HCEC 1CT (cell line): ENCODE measurements at regions not wholly inside any gene's neighbourhood (a gene's known extent, or its start where the extent isn't known, plus 50 kb on each side); places are given as distances from the start of the nearest gene placed in this dataset.

Experiments
- DNase-seq: peaks from one replicate; pipeline ENCODE4 v3.0.0-alpha.2; 2017

DNA sequence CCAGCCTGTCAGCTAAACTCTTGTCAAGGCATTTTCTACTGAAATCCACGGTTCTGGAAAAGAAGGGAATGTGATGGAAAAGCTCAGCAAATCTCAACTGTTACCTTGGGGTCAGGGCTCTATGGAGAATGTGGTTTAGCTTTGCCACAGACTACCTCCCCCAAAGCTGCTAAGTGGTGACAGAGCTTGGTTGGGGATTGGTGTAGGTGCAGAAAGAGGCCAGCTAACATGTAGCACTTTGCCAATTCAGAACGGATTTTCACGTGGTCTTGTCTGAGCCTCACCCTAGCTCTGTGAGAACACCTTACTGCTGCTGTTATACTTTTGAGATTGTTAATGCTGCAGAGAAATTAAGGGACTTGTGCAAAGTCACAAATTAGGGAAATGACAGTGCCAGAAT lies 331.1 kb downstream of the RND3 start:
- no peak for DNase-seq

DNA sequence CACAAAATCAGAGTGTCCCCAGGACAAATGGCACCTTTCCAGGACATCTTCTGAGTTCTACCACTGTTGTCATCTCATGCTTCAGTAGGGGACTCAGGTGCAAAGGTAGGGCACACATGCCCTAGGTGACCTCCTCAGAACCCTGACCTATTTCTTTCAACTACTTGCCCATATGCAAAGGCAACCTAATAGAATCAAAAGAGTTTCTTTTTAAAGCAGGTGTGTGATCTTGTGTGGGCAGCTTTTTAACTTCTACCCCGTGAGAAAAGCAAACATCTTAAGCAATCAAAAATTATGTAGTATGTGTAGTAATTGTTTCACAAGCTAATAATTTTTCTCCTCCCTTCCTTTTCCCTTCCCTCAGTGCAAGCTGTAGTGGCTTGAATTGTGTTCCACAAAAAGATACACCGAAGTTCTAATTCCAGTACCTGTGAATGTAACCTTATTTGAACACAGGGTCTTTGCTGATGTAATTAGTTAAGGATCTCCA lies 333.1 kb downstream of the RND3 start:
- no peak for DNase-seq

- no peak for DNase-seq
Observed at GRCh38 chr2:150153646-150154307, 333.7 kb downstream of the RND3 start.

DNA sequence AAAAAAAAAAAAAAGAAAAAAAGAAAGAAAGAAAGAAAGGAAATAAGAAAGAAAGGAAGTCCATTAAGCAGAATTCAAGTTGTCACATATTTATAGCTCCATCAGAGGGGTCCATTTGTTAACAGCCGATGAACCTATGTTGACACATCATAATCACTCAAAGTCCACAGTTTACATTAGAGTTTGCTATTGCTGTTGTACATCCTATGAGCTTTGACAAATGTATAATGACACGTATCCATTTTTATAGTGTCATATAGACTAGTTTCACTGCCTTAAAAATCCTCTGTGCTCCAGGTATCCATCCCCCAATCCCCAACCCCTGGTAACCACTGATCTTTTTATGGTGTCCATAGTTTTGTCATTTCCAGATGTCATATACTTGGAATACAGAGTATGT lies 335.2 kb downstream of the RND3 start:
- DNase-seq, result no peak

DNA sequence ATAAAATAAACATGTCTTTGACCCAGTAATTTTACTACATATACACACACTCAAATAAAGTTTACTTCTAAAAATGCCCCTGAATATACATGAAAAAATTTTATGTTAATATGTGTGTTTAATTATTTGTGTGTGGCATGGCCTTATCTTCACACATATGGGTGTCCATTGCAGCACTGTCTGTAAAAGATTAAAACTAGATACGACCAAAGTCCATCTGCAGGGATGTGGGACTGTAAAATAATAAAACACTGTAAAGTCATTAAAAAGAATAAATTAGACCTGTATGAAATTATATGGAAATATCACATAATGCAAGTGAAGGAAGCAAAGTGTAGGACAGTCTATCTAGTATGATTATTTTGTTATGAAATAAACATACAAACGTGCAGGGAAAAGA lies 337.3 kb downstream of the RND3 start:
- DNase-seq, result no peak

DNA sequence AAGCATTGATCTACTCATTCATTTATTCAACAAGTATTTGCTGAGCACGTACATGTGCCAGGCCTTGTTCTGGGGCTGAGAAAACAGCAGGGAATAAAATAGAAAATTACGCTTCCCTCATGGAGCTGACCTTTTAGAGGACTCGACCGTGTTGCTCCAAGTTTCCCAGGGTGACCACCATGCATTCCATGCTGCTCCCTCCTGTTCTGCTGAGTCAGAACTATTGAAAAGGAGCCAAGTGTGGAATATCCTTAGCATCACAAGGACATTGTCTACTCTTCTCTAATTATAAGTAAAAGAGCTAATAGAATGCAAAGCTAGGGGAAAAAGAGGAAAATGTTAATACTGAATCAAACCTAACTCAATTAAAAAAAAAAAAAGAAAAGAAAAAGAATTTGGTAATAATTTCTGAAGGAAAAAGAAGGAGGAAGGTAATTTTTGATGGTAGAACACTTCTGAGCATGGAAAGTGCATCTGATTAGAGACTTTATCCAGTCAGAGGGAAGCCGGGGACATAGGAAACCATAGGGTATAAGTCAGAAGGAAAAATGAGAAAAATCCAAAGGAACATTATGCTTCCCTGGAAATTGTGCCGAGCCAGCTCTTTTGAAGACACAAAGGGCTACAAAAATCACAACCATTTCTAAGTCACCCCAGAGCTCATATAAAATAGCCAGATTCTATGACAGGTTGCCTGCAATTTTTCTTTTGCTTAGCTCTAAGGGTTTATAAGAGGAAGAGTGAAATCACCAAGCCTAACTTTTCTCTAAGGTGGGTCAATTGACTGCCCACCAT lies 339.4 kb downstream of the RND3 start:
- DNase-seq, result no peak

- DNase-seq, result no peak
Observed at GRCh38 chr2:150146879-150147278, 340.6 kb downstream of the RND3 start.

DNA sequence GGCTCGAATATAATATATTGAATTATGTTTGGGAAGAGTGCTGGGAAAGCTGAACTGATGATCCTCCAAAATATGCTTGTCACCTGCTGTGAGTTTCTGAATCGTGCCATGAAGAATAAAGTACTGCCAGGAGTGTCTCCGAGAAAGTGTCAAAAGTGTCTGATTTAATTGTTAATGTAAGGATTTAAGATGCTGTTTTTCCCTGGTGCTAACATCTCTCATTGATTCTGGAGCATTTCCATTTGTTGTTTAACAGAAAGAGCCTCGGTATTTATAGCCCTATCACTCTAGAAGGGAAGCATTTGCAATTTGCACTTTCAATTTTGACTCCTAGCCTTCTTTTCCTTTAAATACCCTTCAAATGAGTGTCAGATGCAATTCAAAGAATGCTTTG lies 342.2 kb downstream of the RND3 start:
- DNase-seq, result no peak

DNA sequence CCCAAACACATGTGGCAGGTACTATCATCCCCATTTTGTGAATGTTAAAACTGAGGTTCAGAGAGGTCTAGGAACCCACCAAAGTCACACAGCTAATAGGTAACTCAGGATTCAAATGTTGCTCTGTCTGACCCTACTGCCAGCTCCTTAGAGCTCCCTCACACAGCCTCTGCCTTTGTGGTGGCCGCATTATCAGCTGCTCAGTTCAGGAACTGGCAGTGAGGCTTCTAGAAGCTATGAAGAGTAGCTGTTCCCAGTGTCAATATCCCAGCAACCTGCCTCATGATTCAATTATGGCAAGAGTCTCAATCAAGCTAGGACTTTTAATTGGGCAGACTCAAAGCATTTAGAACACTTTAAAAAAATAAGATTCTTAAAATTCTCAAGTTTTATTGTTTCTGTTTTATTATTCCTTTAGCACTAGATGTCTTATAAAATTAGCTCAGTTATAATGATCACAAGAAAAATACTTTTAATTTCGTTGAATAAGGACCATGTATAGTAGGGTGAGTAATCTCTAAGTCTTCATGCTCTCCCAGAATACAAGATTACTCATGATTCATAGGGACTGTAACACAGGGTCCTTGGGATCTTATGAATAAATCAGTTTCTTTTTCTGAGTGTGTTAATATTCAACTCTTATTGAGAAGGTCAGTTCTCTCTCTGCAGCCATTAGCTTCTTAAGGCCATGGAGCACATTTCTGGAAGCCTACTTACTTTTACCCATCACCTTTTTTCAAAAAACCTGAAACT lies 342.7 kb downstream of the RND3 start:
- DNase-seq, result peak; percentile 50

DNA sequence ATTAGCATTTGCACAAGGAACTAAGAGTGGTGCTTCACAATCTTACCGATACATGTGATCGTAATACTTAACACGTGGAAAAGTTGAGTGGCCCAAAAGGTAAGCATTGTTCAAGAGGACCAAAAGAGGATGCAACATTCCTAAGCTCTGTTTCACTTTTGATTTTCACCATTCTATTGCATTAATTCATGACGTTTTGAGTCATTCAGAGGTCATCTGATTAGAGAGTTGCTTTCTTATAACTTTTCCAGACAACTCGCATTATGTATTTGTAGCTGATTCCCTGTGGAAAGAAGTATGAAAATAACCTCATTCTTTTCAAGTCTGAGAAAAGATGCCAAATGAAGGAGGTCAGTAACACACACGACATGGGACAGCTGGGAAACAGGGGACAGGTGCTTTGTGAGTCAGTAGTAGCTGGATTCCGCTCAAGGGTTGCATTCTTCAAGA lies 344.4 kb downstream of the RND3 start:
- peak; percentile 72 for DNase-seq

- peak; percentile 96 for DNase-seq
Observed at GRCh38 chr2:150142561-150142960, 344.9 kb downstream of the RND3 start.

DNA sequence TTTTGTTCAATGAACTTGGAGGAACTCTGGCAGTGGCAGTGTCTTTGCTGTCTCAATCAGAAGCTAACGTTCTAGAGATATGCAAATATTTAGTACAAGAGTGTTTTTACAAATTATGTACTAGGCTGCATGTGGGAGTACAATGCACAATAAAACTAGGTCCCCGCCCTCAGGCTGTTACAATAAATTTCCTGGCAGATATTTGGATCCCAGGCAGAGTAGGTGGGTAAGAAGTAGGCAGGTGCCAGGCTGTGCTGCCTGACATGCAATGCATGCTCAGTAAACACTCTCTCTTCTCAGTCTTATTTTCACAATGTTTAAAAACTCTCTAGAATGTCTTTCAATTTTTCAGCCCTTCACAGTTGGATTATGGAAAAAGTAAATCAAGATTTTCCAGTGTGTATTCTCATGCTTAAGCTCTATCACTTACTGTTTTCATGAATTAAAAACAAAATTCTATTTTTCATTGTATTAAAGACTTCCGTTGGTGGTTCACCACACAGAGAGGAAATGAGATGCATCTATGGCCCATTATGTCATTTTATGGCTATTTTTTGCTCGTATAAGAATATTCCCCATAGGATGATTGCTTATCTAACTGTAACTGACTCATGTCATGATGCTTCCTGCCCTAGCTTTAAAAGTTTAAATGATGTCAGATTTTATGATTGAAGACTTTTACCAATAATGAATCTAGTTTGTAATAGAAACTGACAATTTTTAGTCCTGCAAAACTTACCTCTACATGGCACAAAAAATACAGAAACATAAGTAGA lies 346.1 kb downstream of the RND3 start:
- peak; percentile 33 for DNase-seq

DNA sequence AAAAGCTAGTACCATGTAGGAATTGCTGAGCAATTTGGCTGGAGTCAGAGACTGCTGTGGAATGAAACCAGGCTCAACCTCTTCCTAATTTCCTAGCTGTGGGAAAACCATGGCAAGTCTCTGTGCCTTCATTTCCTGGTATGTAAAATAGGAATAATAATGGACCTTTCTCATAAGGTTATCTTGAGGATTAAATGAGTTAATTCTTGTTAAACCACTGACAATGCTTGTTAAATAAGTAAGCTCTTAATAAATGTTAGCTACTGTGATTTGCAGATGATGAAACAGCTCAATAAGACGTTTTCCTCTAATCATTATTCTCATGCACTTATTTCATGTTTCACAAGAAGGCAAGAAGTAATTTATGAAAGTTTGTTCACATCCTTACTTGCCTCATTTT lies 346.7 kb downstream of the RND3 start:
- DNase-seq, result no peak

GRCh38 chr2:150138587-150138986 lies 348.9 kb downstream of the RND3 start:
- DNase-seq, result no peak

DNA sequence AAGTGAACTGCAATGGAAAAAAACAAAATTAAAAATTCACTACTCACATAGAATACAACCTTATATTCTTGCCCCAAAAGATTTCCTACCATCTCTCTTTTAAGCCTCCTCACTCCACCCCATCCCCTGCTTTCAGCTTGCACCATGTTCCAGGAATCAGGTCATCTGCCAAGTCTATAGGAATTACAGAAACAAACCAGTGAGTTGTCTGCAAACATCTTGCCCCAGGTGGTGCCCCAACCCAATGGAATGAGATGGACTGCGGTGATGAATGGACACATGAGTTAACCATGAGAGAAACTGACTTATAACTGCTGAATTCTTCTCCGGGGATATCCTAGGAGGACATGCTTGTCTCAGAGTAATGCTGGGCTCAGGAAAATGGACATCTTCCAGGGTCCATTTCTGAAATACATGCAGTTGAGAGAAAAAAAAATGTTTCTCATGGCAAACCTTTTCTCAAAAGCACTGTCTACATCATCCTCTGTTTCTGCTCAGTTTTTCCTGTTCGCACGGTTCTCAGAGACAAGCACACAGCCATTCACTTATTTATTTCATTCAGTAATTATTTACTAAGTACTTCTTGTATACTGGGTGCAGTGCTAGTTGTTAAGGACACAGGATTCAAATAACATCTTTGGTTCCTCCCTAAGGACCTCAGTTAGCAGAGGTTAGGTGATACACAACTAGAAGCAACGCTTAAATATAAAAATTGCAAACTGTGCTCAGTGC lies 350.0 kb downstream of the RND3 start:
- no peak for DNase-seq

- no peak for DNase-seq
Observed at GRCh38 chr2:150136893-150137292, 350.6 kb downstream of the RND3 start.

DNA sequence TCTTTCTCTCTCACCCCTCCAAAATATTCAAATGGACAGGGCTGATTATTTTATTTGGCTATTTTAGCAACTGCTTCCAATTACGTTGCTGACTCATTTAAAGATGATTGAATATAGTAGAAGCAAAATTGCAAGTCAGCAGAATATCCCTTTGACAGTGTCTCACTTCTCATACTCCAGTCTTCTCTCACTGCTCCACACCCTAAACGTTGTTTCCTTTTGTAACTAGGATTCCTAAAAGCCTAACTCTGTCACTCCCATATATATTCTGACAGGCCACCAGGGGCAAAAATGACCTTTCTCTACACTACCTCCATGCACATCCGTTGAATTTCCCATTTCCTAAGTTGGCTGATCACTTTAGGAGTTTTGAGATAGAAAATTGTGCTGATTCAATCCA lies 351.1 kb downstream of the RND3 start:
- no peak for DNase-seq

GRCh38 chr2:150135223-150135883 lies 352.1 kb downstream of the RND3 start:
- DNase-seq, result no peak

DNA sequence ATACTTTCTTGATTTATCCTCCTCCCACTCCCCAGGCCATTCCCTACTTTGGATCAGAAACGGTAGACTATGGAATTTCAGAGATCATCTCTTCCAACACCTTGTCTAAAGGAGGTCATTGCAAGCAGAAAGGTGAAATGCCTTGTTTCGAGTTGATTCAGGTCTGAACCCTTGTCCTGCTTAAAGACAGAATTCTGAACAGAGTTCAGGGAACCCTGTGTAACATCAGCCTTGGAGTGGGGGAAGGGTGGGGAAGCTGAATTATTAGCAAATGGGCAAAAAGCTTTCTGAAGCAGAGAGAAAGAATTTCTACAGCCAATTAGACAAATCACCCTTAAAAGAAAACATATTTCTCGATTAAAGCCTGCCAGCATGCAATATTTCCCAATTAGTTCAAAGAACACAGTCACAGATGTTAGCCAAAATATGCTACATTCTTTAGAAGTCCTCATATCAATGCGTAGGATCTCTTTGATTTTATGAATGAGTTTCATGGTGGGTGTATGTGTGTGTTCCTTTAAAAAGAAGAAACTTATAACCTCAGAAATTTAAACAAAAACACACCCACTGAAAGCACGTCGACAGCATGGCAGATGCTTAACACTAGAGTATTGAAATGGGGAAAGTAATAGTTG lies 353.1 kb downstream of the RND3 start:
- DNase-seq, result no peak

DNA sequence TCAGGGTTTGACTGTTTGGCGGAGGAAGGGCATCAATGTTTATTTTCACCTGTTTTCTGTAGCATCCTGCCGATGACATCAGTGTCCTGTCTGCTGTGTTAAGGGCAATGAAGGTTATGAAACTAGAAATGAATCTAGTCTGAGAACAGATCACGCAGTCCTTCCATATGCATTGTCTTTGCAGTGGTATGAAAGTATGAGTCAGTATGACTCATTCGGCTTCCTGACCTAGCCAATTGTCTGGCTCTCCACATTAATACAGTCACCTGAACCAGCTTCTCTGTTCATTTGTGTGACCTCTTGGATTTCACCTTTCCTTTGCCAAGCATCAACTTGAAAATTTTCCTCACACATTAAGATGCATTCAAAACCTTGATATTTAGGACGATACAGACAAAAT lies 353.8 kb downstream of the RND3 start:
- DNase-seq, result peak; percentile 93
